Pons (tissue), 1 donor: ENCODE measurements at regions not wholly inside any gene's neighbourhood (a gene's known extent, or its start where the extent isn't known, plus 50 kb on each side); places are given as distances from the start of the nearest gene placed in this dataset.

ENCODE experiments used
- DNase-seq: peaks from one replicate; pipeline ENCODE4 v3.0.0-alpha.2; 2016; ENCODE audit warnings: low spot score

GRCh38 chr22:49238181-49239141 is 589.2 kb downstream of the BRD1 start:
- no peak for DNase-seq

GRCh38 chr22:49237703-49238102 is 590.0 kb downstream of the BRD1 start:
- DNase-seq = no peak

GRCh38 chr22:49237279-49237678 is 590.4 kb downstream of the BRD1 start:
- no peak for DNase-seq

GRCh38 chr22:49236541-49237075 is 591.1 kb downstream of the BRD1 start:
- DNase-seq = no peak

GRCh38 chr22:49235463-49236300 is 592.0 kb downstream of the BRD1 start:
- no peak for DNase-seq

GRCh38 chr22:49234459-49234858 is 593.2 kb downstream of the BRD1 start:
- DNase-seq = no peak

- DNase-seq = no peak
These were observed 594.1 kb downstream of the BRD1 start for GRCh38 chr22:49233507-49234100.

- no peak for DNase-seq
These were observed 595.2 kb downstream of the BRD1 start for GRCh38 chr22:49232319-49233067.

GRCh38 chr22:49230194-49230577 is 597.5 kb downstream of the BRD1 start:
- DNase-seq = no peak

- no peak for DNase-seq
These were observed 598.0 kb downstream of the BRD1 start for GRCh38 chr22:49229483-49230193.

GRCh38 chr22:49228431-49229037 is 599.1 kb downstream of the BRD1 start:
- DNase-seq = no peak

- DNase-seq = peak; percentile 4
These were observed 600.0 kb downstream of the BRD1 start for GRCh38 chr22:49227670-49228069.

GRCh38 chr22:49226096-49226495 is 601.6 kb downstream of the BRD1 start:
- no peak for DNase-seq

GRCh38 chr22:49224243-49224642 is 603.4 kb downstream of the BRD1 start:
- DNase-seq = no peak

GRCh38 chr22:49218142-49218541 is 609.5 kb downstream of the BRD1 start:
- DNase-seq = no peak

GRCh38 chr22:49216579-49216978 is 611.1 kb downstream of the BRD1 start:
- DNase-seq = no peak

GRCh38 chr22:49215840-49216239 is 611.8 kb downstream of the BRD1 start:
- DNase-seq = no peak

GRCh38 chr22:49214976-49215375 is 612.7 kb downstream of the BRD1 start:
- DNase-seq = no peak

GRCh38 chr22:49213731-49214352 is 613.8 kb downstream of the BRD1 start:
- no peak for DNase-seq

- no peak for DNase-seq
These were observed 615.2 kb downstream of the BRD1 start for GRCh38 chr22:49212466-49212865.
